ENCODE measurements at regions not wholly inside any gene's neighbourhood (a gene's known extent, or its start where the extent isn't known, plus 50 kb on each side); places are given as distances from the start of the nearest gene placed in this dataset.

GRCh38 chr12:125402874-125403789, 337.9 kb downstream of the AACS start:
- peak in 1 of 3 donors; percentile 49 for DNase-seq
- H3K27me3 ChIP-seq = no peaks in the 10 kb centered on the region
- no peaks in the 10 kb centered on the region for H3K9me3 ChIP-seq
- H3K27ac ChIP-seq = no peak overlapping the region
- no peaks in the 10 kb centered on the region for H3K36me3 ChIP-seq
- no peak for TF ChIP-seq POLR2A (IDR thresholded peaks at IDR 0.05)
- TF ChIP-seq, protein P1, sequence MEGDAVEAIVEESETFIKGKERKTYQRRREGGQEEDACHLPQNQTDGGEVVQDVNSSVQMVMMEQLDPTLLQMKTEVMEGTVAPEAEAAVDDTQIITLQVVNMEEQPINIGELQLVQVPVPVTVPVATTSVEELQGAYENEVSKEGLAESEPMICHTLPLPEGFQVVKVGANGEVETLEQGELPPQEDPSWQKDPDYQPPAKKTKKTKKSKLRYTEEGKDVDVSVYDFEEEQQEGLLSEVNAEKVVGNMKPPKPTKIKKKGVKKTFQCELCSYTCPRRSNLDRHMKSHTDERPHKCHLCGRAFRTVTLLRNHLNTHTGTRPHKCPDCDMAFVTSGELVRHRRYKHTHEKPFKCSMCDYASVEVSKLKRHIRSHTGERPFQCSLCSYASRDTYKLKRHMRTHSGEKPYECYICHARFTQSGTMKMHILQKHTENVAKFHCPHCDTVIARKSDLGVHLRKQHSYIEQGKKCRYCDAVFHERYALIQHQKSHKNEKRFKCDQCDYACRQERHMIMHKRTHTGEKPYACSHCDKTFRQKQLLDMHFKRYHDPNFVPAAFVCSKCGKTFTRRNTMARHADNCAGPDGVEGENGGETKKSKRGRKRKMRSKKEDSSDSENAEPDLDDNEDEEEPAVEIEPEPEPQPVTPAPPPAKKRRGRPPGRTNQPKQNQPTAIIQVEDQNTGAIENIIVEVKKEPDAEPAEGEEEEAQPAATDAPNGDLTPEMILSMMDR (IDR thresholded peaks at IDR 0.05) = peak in 4 of 6 experiments; percentile 36 to 66 (median 48)
- no peak overlapping the region for H3K4me3 ChIP-seq
- no peaks in the 10 kb centered on the region for H3K4me1 ChIP-seq

GRCh38 chr12:125403843-125404242, 338.6 kb downstream of the AACS start:
- Histone ChIP-seq H3K4me3 (no peak overlapping the region), H3K9me3 (no peaks in the 10 kb centered on the region), H3K4me1 (no peaks in the 10 kb centered on the region), H3K27me3 (no peaks in the 10 kb centered on the region), H3K27ac (no peak overlapping the region), H3K36me3 (no peaks in the 10 kb centered on the region)
- no peak for TF ChIP-seq POLR2A (IDR thresholded peaks at IDR 0.05)
- TF ChIP-seq, protein P1 (IDR thresholded peaks at IDR 0.05) = no peak
- no peak for DNase-seq

- Histone ChIP-seq H3K27me3 (no peaks in the 10 kb centered on the region), H3K4me3 (no peak overlapping the region), H3K4me1 (no peaks in the 10 kb centered on the region), H3K27ac (no peak overlapping the region), H3K36me3 (no peaks in the 10 kb centered on the region), H3K9me3 (no peaks in the 10 kb centered on the region)
- DNase-seq = no peak
- TF ChIP-seq POLR2A (IDR thresholded peaks at IDR 0.05) = no peak
- TF ChIP-seq, protein P1 (IDR thresholded peaks at IDR 0.05) = no peak
Observed at GRCh38 chr12:125406131-125406530, 340.9 kb downstream of the AACS start.

DNA sequence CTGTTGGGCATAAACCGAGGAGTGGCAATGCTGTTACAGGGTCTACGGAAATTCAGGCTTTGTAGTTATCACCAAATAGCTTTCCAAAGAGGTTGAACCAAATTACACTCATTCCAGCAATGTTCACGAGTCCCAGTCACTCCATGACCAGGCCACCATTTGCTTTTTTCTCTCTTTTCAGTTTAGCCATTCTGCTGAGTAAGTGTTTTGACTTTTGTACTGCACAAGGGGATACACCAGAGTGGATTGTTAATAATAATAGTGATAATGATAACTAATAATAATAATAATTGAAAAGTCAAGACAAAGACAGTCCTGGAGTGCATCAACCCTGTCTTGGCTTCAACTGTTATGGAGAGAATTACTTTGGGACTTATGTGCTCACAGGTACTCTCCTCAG, 343.5 kb downstream of the AACS start:
- Histone ChIP-seq H3K4me1 (no peaks in the 10 kb centered on the region), H3K27ac (no peak overlapping the region), H3K27me3 (no peaks in the 10 kb centered on the region), H3K9me3 (no peaks in the 10 kb centered on the region), H3K4me3 (no peak overlapping the region), H3K36me3 (no peaks in the 10 kb centered on the region)
- DNase-seq = no peak
- no peak for TF ChIP-seq POLR2A (IDR thresholded peaks at IDR 0.05)
- TF ChIP-seq, protein P1 (IDR thresholded peaks at IDR 0.05) = no peak

DNA sequence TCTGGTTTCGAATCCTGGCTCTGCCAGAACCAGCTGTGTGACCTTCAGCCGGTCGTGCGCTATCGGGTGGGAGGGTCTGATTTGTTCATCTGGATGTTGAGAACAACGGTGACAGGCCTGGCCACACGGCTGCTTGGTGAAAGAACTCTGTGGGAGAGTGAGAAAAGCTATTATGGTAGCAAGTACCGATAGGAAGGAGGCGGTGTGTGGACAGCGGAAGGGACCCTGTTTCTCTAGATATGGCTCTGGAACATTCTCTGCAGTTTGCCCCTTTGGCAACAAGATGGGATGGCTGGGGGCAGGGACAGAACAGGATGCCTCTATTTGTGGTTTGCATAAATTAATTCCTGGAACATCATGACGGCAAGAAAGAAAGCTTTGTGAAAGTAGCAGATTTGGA, 347.3 kb downstream of the AACS start:
- H3K36me3 ChIP-seq = no peaks in the 10 kb centered on the region
- H3K27ac ChIP-seq = no peak overlapping the region
- no peaks in the 10 kb centered on the region for H3K4me1 ChIP-seq
- H3K4me3 ChIP-seq = no peak overlapping the region
- no peaks in the 10 kb centered on the region for H3K9me3 ChIP-seq
- no peak for DNase-seq
- no peaks in the 10 kb centered on the region for H3K27me3 ChIP-seq
- no peak for TF ChIP-seq POLR2A (IDR thresholded peaks at IDR 0.05)
- TF ChIP-seq, protein P1 (IDR thresholded peaks at IDR 0.05) = no peak
